Kidney (tissue), 13 donors: ENCODE measurements at regions not wholly inside any gene's neighbourhood (a gene's known extent, or its start where the extent isn't known, plus 50 kb on each side); places are given as distances from the start of the nearest gene placed in this dataset.

Experiments used
- DNase-seq, 5 donors: peaks; one replicate each; pipeline ENCODE4 v3.0.0-alpha.2; 2013 to 2020
- FAIRE-seq: peaks from 2 replicates; lab custom pipeline; 2012; peaks lifted over from hg19 to GRCh38; lab: Jason Lieb, UNC
- H3K27ac ChIP-seq, 2 donors: one replicate each; pipeline ENCODE4 v1.7.0; 2013; ENCODE audit warnings: low read depth in 2 of 2, low read length in 2 of 2, inconsistent platforms in 1 of 2
- H3K27me3 ChIP-seq: one replicate; pipeline ENCODE4 v1.7.1; 2013; ENCODE audit warnings: low read length, inconsistent platforms; ENCODE audit not compliant: control insufficient read depth, insufficient read depth
- H3K36me3 ChIP-seq, 3 donors: one replicate each; pipeline versions ENCODE4 v1.7.0 to v1.7.1; 2013; ENCODE audit warnings: low read length in 3 of 3, control low read depth in 1 of 3, inconsistent platforms in 1 of 3; ENCODE audit not compliant: insufficient read depth in 3 of 3, control insufficient read depth in 2 of 3
- H3K4me1 ChIP-seq, 3 donors: one replicate each; pipeline versions ENCODE4 v1.7.0 to v1.7.1; 2013; ENCODE audit warnings: low read length in 3 of 3, inconsistent platforms in 1 of 3, low read depth in 1 of 3; ENCODE audit not compliant: control insufficient read depth in 2 of 3, insufficient read depth in 2 of 3
- H3K4me3 ChIP-seq, 3 donors: one replicate each; pipeline versions ENCODE4 v1.7.0 to v1.8.1; 2013; ENCODE audit warnings: low read length in 3 of 3, control low read depth in 1 of 3, inconsistent platforms in 1 of 3
- H3K9ac ChIP-seq, 3 donors: one replicate each; pipeline versions ENCODE4 v1.7.0 to v1.7.1; 2013; ENCODE audit warnings: low read length in 3 of 3, control low read depth in 1 of 3, inconsistent platforms in 1 of 3
- H3K9me3 ChIP-seq, 3 donors: one replicate each; pipeline versions ENCODE4 v1.7.0 to v1.7.1; 2013; ENCODE audit warnings: low read length in 3 of 3, control low read depth in 1 of 3, inconsistent platforms in 1 of 3; ENCODE audit not compliant: control insufficient read depth in 2 of 3, insufficient read depth in 1 of 3
- CTCF ChIP-seq: IDR thresholded peaks from 3 replicates; pipeline ENCODE4 v1.5.1; 2012; ENCODE audit warnings: mild to moderate bottlenecking, moderate library complexity, borderline replicate concordance; ENCODE audit not compliant: insufficient read depth; ENCODE audit errors: extremely low read depth
- intact Hi-C: fragments of 100-400 bp; cut with DNase I; formaldehyde crosslinking; loops from one replicate; pipeline ENCODE4 v1.11.1; 2022
- donor health status: control.
- donor health status: control.
- donor health status: control.
- donor health status: control.
- donor health status: control.
- donor health status: DM: yes; HTN: yes; CAD: no.
- donor health status: Normal renal cell carcinoma (clear cell type).

GRCh38 chr15:100769975-100770340 is 109.7 kb upstream of the ALDH1A3 start:
- TF ChIP-seq CTCF: no peak
- FAIRE-seq: no peak
- Histone ChIP-seq H3K36me3 (no peaks in the 10 kb centered on the region), H3K27ac (no peak overlapping the region), H3K4me3 (no peak overlapping the region), H3K4me1 (no peaks in the 10 kb centered on the region), H3K27me3 (no peaks in the 10 kb centered on the region), H3K9ac (no peak overlapping the region), H3K9me3 (no peaks in the 10 kb centered on the region)
- no peak for DNase-seq
- intact Hi-C loops: no loop called here

DNA sequence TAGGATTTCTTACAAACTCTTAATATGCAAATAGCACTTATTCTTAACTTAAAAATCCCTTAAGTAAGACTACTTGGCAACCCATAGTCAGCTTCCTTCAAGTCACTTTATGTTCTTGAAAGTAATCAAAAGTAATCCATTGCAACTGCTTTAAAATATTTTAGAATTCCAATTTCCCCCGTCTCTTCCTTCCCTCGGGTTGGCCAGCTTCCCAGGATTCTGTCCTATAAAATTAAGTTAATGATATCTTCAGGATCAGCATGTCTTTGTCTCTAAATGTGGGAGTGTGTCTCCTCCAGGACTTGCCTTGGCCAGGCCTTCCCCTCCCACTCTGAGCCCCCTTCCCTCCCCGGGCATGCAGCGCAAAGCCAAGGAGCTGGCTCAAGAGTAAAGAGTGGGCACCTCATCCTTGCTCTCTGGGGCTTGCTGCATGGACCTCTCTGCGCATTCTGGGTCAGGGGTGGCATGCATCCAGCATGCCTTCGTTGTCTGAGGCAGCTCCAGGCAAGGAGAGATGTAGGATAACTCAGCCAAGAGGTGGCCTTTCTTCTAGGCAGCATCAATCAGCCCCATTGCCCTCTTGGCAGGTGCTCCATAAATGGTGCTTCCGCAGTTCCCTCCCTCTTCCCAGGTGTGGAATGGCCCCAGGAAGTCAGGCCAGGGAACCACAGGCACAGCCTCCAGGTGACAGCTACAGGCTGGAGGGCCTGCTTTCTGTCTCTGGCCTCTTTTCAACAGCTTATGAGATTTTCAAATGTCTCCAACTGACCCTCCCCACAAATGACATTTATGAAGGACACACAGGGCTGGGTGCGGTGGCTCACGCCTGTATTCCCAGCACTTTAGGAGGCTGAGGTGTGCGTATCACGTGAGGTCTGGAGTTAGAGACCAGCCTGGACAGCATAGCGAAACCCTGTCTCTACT is 108.7 kb upstream of the ALDH1A3 start:
- no peak overlapping the region for H3K4me3 ChIP-seq
- DNase-seq: peak in 2 of 5 donors; percentile 13 to 40
- TF ChIP-seq CTCF: no peak

DNA sequence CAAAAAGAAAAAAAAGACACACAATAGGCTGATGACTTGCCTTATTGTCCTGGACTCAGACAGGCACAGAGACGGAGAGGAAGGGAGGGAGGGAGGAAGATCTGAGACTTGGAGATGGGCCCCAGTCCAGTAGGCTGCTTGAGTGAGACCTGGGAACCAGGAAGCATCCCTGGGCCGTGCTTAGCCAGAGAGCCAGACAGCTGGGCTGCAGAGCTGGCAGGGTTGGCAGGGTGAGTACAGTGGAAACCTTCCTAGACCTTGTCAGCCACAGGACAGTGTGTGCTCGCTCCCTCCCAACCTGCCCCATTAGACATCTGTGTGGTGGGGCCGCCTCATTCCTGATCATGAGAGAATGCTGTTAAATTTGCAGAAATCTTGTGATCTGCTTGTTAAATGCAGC is 107.9 kb upstream of the ALDH1A3 start:
- Histone ChIP-seq H3K9me3 (no peaks in the 10 kb centered on the region), H3K4me1 (no peaks in the 10 kb centered on the region), H3K27me3 (no peaks in the 10 kb centered on the region), H3K4me3 (no peak overlapping the region), H3K27ac (no peak overlapping the region), H3K9ac (no peak overlapping the region), H3K36me3 (no peaks in the 10 kb centered on the region)
- no peak for TF ChIP-seq CTCF
- intact Hi-C loops: no loop called here
- no peak for DNase-seq
- FAIRE-seq: no peak

More for the DNA sequence above, 108.7 kb upstream of the ALDH1A3 start:
- intact Hi-C loops: no loop called here
- H3K27me3 ChIP-seq: no peaks in the 10 kb centered on the region
- no peaks in the 10 kb centered on the region for H3K4me1 ChIP-seq
- no peak overlapping the region for H3K9ac ChIP-seq
- no peaks in the 10 kb centered on the region for H3K36me3 ChIP-seq
- H3K27ac ChIP-seq: no peak overlapping the region
- FAIRE-seq: no peak
- H3K9me3 ChIP-seq: no peaks in the 10 kb centered on the region
